SK-N-MC (cell line): ENCODE measurements at regions not wholly inside any gene's neighbourhood (a gene's known extent, or its start where the extent isn't known, plus 50 kb on each side); places are given as distances from the start of the nearest gene placed in this dataset.

Experiments
- EZH2 ChIP-seq: fragments of 200-600 bp; sonication (generic); IDR thresholded peaks from one replicate; pipeline ENCODE4 v1.6.1; 2017; ENCODE audit warnings: antibody characterized with exemption
- FOXP2 ChIP-seq: optimal IDR thresholded peaks from 2 replicates; pipeline ENCODE3; 2011; ENCODE audit warnings: mild to moderate bottlenecking, moderate library complexity; ENCODE audit not compliant: insufficient read depth; ENCODE audit errors: extremely low read length, control extremely low read depth
- POLR2AphosphoS5 ChIP-seq: IDR thresholded peaks from 2 replicates; pipeline ENCODE4 v1.6.1; 2012; ENCODE audit warnings: mild to moderate bottlenecking, low read depth, low read length, borderline replicate concordance

DNA sequence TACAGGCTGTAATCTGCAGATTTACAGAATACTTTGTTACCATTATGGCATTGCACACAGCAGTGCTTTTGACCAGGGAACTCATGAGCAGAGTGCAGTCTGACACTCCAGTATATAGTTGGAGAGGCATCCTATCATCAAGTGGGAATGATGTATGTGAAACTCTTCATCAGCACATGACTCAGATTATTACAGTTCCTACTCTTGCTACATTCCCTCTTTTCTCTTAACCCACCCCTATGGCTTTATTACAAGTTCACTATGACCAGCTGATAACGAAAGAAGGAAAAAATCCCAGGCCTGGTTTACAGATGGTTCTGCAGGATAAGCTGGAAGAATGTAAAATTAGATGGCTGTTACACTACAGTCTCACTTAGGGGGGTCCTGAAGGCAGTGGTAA, 385.9 kb downstream of the RASEF start:
- no peak for TF ChIP-seq EZH2
- TF ChIP-seq POLR2AphosphoS5: no peak
- no peak for TF ChIP-seq FOXP2
